HG03469 (cell line): ENCODE measurements at regions not wholly inside any gene's neighbourhood (a gene's known extent, or its start where the extent isn't known, plus 50 kb on each side); places are given as distances from the start of the nearest gene placed in this dataset.

Experiments
- ATAC-seq: cut with Tn5 transposase; IDR thresholded peaks from one replicate; pipeline ENCODE4 v1.9.1; 2021; ENCODE audit warnings: mild to moderate bottlenecking, moderate library complexity, moderate number of reproducible peaks; ENCODE audit not compliant: unreplicated experiment

- ATAC-seq, result no peak
Observed at GRCh38 chr1:95957748-95958147, 723.7 kb downstream of the RWDD3 start.

GRCh38 chr1:95966866-95967265 lies 732.9 kb downstream of the RWDD3 start:
- no peak for ATAC-seq

GRCh38 chr1:95974586-95974985 lies 740.6 kb downstream of the RWDD3 start:
- no peak for ATAC-seq

GRCh38 chr1:95982711-95983110 lies 738.9 kb upstream of the PTBP2 start:
- ATAC-seq, result no peak

GRCh38 chr1:95983831-95984230 lies 737.8 kb upstream of the PTBP2 start:
- ATAC-seq, result no peak

- ATAC-seq, result no peak
Observed at GRCh38 chr1:95984798-95985374, 736.7 kb upstream of the PTBP2 start.

GRCh38 chr1:95990033-95990432 lies 731.6 kb upstream of the PTBP2 start:
- ATAC-seq, result no peak

- no peak for ATAC-seq
Observed at GRCh38 chr1:95991787-95992520, 729.6 kb upstream of the PTBP2 start.

- no peak for ATAC-seq
Observed at GRCh38 chr1:95994643-95995042, 726.9 kb upstream of the PTBP2 start.

- no peak for ATAC-seq
Observed at GRCh38 chr1:96002201-96002600, 719.4 kb upstream of the PTBP2 start.

- no peak for ATAC-seq
Observed at GRCh38 chr1:96002969-96003964, 718.3 kb upstream of the PTBP2 start.

GRCh38 chr1:96009831-96010434 lies 711.7 kb upstream of the PTBP2 start:
- ATAC-seq, result no peak

GRCh38 chr1:96011606-96012005 lies 710.0 kb upstream of the PTBP2 start:
- ATAC-seq, result no peak

- no peak for ATAC-seq
Observed at GRCh38 chr1:96016219-96016618, 705.4 kb upstream of the PTBP2 start.

GRCh38 chr1:96020378-96020777 lies 701.2 kb upstream of the PTBP2 start:
- no peak for ATAC-seq

- no peak for ATAC-seq
Observed at GRCh38 chr1:96025062-96025461, 696.5 kb upstream of the PTBP2 start.

- ATAC-seq, result no peak
Observed at GRCh38 chr1:96028071-96028470, 693.5 kb upstream of the PTBP2 start.

- no peak for ATAC-seq
Observed at GRCh38 chr1:96030312-96030711, 691.3 kb upstream of the PTBP2 start.

- no peak for ATAC-seq
Observed at GRCh38 chr1:96034006-96034405, 687.6 kb upstream of the PTBP2 start.

GRCh38 chr1:96036763-96037162 lies 684.8 kb upstream of the PTBP2 start:
- no peak for ATAC-seq

- no peak for ATAC-seq
Observed at GRCh38 chr1:96038636-96039035, 682.9 kb upstream of the PTBP2 start.
